Pancreas (tissue), 10 donors: ENCODE measurements at regions not wholly inside any gene's neighbourhood (a gene's known extent, or its start where the extent isn't known, plus 50 kb on each side); places are given as distances from the start of the nearest gene placed in this dataset.
A peak's percentile ranks its signal among the peaks of the same experiment; 100 is the strongest.
"Not testable (repeated sequence)": the region's sequence is repeated elsewhere in the genome, so short reads cannot be mapped to it uniquely, and the experiment has no call there.

Experiments
- ATAC-seq, 4 donors: fragments of 200-7000 bp; cut with Tn5 transposase; one replicate each; pipeline versions ENCODE4 v1.8.0 to v1.9.1; 2020; ENCODE audit warnings: mild to moderate bottlenecking in 4 of 4, moderate library complexity in 4 of 4
- DNase-seq, 6 donors: peaks; one replicate each; pipeline ENCODE4 v3.0.0-alpha.2; 2020
- FAIRE-seq: peaks from 2 replicates; lab custom pipeline; 2012; peaks lifted over from hg19 to GRCh38; lab: Jason Lieb, UNC
- H3K27ac ChIP-seq, 4 donors: fragments of 200-600 bp; sonication (generic); 1 replicate in 3 of 4; 2 replicates in 1 of 4; pipeline versions ENCODE4 v1.5.0 to v1.8.0; 2020
- H3K27me3 ChIP-seq, 4 donors: fragments of 200-600 bp; one replicate each; pipeline ENCODE4 v1.8.0; 2021
- H3K36me3 ChIP-seq, 3 donors: fragments of 200-600 bp; sonication (generic) in 1 of 3; one replicate each; pipeline versions ENCODE4 v1.5.0 to v1.8.0; 2020 to 2021
- H3K4me1 ChIP-seq, 3 donors: fragments of 200-600 bp; one replicate each; pipeline ENCODE4 v1.8.0; 2021
- H3K4me3 ChIP-seq, 4 donors: fragments of 200-600 bp; sonication (generic) in 2 of 4; one replicate each; pipeline versions ENCODE4 v1.5.0 to v1.8.0; 2020 to 2021
- H3K9me3 ChIP-seq, 4 donors: fragments of 200-600 bp; one replicate each; pipeline ENCODE4 v1.8.0; 2021
- CTCF ChIP-seq, 4 donors: fragments of 200-600 bp; sonication (generic) in 3 of 4; IDR thresholded peaks; one replicate each; pipeline versions ENCODE4 v1.5.0 to v1.8.0; 2021; ENCODE audit warnings: antibody characterized with exemption in 4 of 4
- WGBS, 2 donors: extraction: QIAGEN DNeasy Blood & Tissue Kit; methylation state at CpG; one replicate each; pipeline ENCODE4 v1.1.7; 2013; 5-methylcytosine and 5-hydroxymethylcytosine counted together
- intact Hi-C, 3 donors: fragments of 100-400 bp; cut with DNase I; formaldehyde crosslinking; loops; one replicate each; pipeline versions ENCODE4 v1.11.1 to v1.14.2; 2022
- donor health status: healthy with polysubstance abuse.
- donor health status: DM: no; HTN: no; CAD: no; lungs with moderate emphysema.
- donor health status: DM: no; HTN: no; CAD: no.
- donor health status: control.
- donor health status: control.
- donor health status: Bipolar disorder and iron deficiency.
- donor health status: DM: yes; HTN: yes; CAD: no.
- donor health status: DM: no; HTN: no; CAD: no.
- donor health status: DM: no; HTN: no; CAD: no.
- donor health status: DM: yes; HTN: yes; CAD: no.

DNA sequence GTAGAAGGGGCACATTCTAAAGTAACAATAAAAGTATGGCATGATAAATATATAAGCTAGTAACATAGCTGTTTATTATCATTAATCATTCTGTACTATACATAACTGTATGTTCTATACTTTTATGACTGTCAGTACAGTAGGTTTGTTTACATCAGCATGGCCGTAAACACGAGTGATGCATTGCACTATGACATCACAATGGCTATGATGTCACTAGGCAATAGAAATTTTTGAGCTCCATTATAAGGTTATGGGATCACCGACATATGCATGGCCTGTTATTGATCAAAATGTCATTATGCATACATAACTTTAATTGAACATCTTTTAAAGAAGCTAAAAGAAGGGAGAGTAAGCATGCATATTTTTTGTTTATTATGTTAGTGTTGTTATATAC lies 200.1 kb upstream of the SHH start:
- Histone ChIP-seq H3K36me3 (no peaks in the 10 kb centered on the region), H3K27ac (no peak overlapping the region), H3K9me3 (peaks cover 0 to 3% (median 0%) of the 10 kb centered on the region in 4 donors), H3K27me3 (no peaks in the 10 kb centered on the region), H3K4me3 (no peak overlapping the region), H3K4me1 (no peaks in the 10 kb centered on the region)
- FAIRE-seq (no peak), ATAC-seq (no peak), DNase-seq (no peak)
- 73 to 82% methylated on average over 3 of the region's 3 CpGs for WGBS, 2 donors
- no peak for TF ChIP-seq CTCF (IDR thresholded peaks at IDR 0.05)
- intact Hi-C loops = no loop called here

- no peak overlapping the region for H3K4me3 ChIP-seq
- H3K36me3 ChIP-seq = no peaks in the 10 kb centered on the region
- no peak for TF ChIP-seq CTCF (IDR thresholded peaks at IDR 0.05)
- H3K9me3 ChIP-seq = peaks cover 0 to 3% (median 0%) of the 10 kb centered on the region in 4 donors
- WGBS, 2 donors = 29 to 58% methylated on average over 1 of the region's 1 CpG
- DNase-seq (no peak), FAIRE-seq (no peak), ATAC-seq (no peak)
- no peaks in the 10 kb centered on the region for H3K4me1 ChIP-seq
- intact Hi-C loops = no loop called here
- no peaks in the 10 kb centered on the region for H3K27me3 ChIP-seq
- no peak overlapping the region for H3K27ac ChIP-seq
Observed at GRCh38 chr7:156009569-156009968, 197.3 kb upstream of the SHH start.

GRCh38 chr7:156006876-156007275 lies 194.6 kb upstream of the SHH start:
- H3K4me3 ChIP-seq, FAIRE-seq, H3K27ac ChIP-seq, DNase-seq, ATAC-seq, H3K9me3 ChIP-seq, H3K27me3 ChIP-seq, H3K36me3 ChIP-seq, H3K4me1 ChIP-seq, intact Hi-C loops: not testable (repeated sequence)
- WGBS, 2 donors = 84 to 91% methylated on average over 11 of the region's 11 CpGs

DNA sequence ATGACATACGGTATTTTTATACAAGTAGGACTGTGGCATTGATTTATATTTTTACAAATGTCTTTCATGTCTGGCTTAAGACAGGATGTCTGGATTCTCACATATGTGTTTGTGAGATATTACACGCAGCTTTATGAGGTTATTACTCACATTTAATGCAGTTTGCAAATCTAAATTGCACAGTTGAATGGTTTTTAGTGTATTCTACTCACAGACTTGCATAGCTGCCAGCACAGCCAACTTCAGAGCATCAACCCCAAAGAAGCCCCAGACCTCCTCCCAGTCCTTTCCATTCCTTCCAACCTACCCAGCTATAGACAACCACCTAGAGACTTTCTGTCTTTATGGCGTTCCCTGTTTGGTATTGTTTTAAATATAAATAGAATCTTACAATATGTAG lies 193.8 kb upstream of the SHH start:
- Histone ChIP-seq H3K27ac (no peak overlapping the region), H3K9me3 (peaks cover 0 to 3% (median 0%) of the 10 kb centered on the region in 4 donors), H3K36me3 (no peaks in the 10 kb centered on the region), H3K27me3 (no peaks in the 10 kb centered on the region), H3K4me1 (no peaks in the 10 kb centered on the region), H3K4me3 (no peak overlapping the region)
- FAIRE-seq = no peak
- TF ChIP-seq CTCF (IDR thresholded peaks at IDR 0.05) = no peak
- 62 to 68% methylated on average over 3 of the region's 3 CpGs for WGBS, 2 donors
- ATAC-seq = no peak
- DNase-seq = no peak
- intact Hi-C loops = no loop called here

GRCh38 chr7:156005202-156005691 lies 193.0 kb upstream of the SHH start:
- no peak overlapping the region for H3K27ac ChIP-seq
- intact Hi-C loops = no loop called here
- no peaks in the 10 kb centered on the region for H3K4me1 ChIP-seq
- TF ChIP-seq CTCF (IDR thresholded peaks at IDR 0.05) = no peak
- DNase-seq (peak in 2 of 6 donors; percentile 33 to 35), FAIRE-seq (no peak), ATAC-seq (no peak)
- 73 to 80% methylated on average over 11 to 12 of the region's 12 CpGs for WGBS, 2 donors
- no peaks in the 10 kb centered on the region for H3K36me3 ChIP-seq
- peaks cover 0 to 3% (median 0%) of the 10 kb centered on the region in 4 donors for H3K9me3 ChIP-seq
- H3K27me3 ChIP-seq = no peaks in the 10 kb centered on the region
- H3K4me3 ChIP-seq = no peak overlapping the region
